HG03565 (cell line): ENCODE measurements at regions not wholly inside any gene's neighbourhood (a gene's known extent, or its start where the extent isn't known, plus 50 kb on each side); places are given as distances from the start of the nearest gene placed in this dataset.

Experiments
- ATAC-seq: cut with Tn5 transposase; IDR thresholded peaks from one replicate; pipeline ENCODE4 v1.9.1; 2021; ENCODE audit warnings: mild to moderate bottlenecking, moderate library complexity; ENCODE audit not compliant: unreplicated experiment

GRCh38 chr2:51734115-51734514 is 702.2 kb upstream of the NRXN1 start:
- no peak for ATAC-seq

DNA sequence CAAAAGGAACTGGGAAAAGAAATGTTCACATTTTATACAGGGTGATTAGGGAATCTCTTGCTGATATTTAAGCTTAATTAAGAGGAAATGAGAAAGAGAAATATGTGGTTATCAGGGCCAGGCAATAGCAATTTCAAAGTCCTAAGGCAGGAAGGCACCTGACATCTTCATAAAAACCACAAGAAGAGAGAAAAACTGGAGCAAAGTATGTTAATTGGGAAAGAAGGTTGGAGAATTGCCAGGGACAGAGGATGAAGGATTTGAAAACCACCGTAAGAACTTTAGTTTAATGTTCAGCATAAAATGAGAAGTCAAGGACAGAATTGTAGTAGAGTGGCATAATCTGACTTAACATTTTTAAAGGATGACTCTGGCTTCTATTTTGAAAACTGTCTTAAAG is 691.8 kb upstream of the NRXN1 start:
- no peak for ATAC-seq

DNA sequence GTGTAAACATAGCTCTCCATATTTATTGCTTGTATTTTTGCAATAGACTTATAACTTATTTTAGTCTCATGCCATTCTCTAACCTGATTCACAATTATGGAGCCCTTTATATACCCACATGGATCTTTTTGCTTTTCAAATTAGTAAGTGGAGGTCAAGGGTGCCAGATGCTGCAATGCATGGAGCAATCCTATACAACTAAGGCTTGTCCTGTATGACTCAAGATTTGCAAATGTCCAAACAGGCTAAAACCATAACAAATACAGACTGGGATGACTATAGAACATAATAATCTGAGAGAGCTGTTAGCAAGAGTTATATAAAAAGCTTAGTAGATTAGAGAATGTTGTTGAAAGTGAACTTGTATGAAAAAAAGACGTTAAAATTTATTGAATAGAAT is 690.4 kb upstream of the NRXN1 start:
- ATAC-seq: no peak

- ATAC-seq: no peak
These were observed 688.9 kb upstream of the NRXN1 start for GRCh38 chr2:51720826-51721225.

GRCh38 chr2:51718881-51719280 is 686.9 kb upstream of the NRXN1 start:
- no peak for ATAC-seq

- ATAC-seq: no peak
These were observed 685.4 kb upstream of the NRXN1 start for GRCh38 chr2:51717312-51717711.

- no peak for ATAC-seq
These were observed 679.8 kb upstream of the NRXN1 start for GRCh38 chr2:51711766-51712165.

DNA sequence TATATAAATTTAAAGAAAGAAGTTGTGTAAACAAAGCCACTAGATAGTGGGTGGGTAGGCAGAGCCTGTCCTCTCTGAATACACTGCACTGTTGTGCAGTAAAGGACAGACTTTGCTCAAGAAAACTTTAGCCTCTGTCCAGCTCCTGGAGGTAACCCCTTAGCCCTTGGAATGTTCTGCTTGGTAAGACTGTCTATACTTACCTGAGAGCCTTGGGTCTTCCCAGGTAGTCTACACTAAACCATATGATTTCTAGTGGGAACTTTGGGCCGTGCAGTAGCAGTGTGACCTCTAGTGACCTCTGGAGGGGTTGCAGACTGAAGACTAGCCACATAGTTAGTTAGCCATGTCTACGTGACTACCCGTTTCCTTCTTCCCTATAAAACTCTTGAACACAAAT is 678.3 kb upstream of the NRXN1 start:
- ATAC-seq: no peak

GRCh38 chr2:51707625-51708024 is 675.7 kb upstream of the NRXN1 start:
- no peak for ATAC-seq

DNA sequence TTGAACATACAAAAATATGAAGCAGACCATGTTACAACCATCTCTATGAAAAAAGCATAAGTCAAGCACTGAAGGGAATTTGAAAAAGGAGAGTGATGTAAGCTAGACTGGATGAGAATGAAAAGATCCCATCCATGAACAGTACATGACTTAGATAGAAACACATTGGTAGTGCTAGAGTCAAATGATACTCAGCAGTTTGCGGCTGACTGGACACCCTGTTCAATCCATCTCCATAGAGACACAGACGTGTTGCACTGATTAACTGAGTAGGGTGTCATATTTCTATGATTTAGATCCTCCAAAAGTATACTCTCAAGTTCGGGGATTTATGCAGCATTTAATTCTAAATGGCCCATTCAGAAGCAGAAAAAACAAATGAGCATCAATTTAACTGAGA is 674.3 kb upstream of the NRXN1 start:
- no peak for ATAC-seq

DNA sequence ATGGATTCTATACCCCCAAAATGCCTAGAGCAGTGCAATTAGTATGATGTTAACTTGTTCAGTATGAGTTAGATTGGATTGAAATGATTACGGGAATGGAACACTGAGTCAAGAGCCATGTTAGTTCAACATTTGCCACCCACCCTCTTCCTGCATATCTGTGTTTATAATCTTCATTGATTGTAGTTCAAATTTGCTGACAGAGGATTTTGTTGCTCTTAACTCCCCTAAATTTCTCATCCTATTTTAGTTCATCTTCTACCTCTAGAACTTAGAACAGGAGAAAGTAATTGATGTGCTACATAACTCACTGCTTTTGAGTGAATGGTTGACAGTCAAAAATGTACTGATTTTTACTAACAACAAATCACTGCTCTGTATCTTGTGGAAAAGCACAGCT is 673.5 kb upstream of the NRXN1 start:
- ATAC-seq: no peak

- no peak for ATAC-seq
These were observed 666.1 kb upstream of the NRXN1 start for GRCh38 chr2:51698021-51698420.

DNA sequence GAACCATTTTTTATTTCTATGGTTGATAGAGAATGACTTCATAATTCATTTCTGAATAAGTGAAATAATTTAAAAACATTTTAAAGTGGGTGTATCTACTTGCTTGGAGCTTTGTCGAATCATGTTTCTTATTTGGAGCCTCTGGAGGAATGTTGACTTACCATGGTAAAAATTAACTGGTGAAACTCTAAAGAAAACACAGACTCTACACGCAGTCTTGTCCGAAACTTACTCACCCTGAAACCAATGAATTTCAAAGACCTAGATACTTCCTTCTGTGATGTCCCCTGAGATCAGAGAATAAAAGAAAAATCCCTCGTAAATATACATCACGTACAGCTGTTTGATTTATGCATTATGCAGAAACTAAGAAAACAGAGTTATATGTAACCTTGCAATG is 665.2 kb upstream of the NRXN1 start:
- no peak for ATAC-seq

- no peak for ATAC-seq
These were observed 663.6 kb upstream of the NRXN1 start for GRCh38 chr2:51695531-51695930.

DNA sequence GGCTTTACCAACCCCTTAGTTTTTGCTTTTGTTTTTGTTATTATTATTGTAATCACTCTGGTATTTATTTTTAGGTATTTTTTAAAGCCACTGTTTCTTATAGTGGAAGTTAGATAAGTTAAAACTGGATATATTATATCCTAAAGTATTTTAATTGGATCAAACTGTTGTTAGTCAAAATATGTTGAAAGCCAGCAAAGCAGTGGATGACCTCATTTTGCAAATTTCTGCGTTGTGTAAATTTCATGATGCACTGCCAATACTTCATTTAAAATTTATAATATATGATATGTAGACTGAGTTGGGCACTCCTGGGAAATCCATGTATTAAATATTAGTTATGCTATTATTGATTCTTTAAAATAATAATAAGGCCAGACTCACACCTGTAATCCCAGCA is 661.7 kb upstream of the NRXN1 start:
- no peak for ATAC-seq

DNA sequence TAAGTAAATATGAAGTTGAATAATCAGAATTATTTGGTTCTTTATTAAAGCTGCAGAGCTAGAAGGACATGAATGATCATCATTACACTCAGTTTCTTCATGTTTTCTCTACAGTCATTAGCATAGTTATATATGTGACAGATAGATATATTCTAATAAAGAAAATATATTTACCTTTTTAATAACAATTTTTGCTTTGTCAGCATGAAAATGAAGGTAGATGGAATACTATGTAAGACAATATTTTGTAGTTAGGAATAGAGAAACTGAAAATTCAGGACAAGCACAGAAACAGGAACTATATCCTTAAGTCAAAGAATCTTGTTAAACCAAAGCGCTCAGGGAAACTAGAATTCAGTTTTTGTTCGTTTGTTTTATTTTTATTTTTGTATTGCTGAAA is 649.9 kb upstream of the NRXN1 start:
- no peak for ATAC-seq

- no peak for ATAC-seq
These were observed 641.7 kb upstream of the NRXN1 start for GRCh38 chr2:51673628-51674027.

- no peak for ATAC-seq
These were observed 635.7 kb upstream of the NRXN1 start for GRCh38 chr2:51667679-51668078.

GRCh38 chr2:51662187-51662586 is 630.3 kb upstream of the NRXN1 start:
- no peak for ATAC-seq

GRCh38 chr2:51657849-51658248 is 625.9 kb upstream of the NRXN1 start:
- ATAC-seq: no peak

GRCh38 chr2:51650769-51651168 is 618.8 kb upstream of the NRXN1 start:
- peak; percentile 78 for ATAC-seq

- ATAC-seq: no peak
These were observed 617.4 kb upstream of the NRXN1 start for GRCh38 chr2:51649366-51649765.

DNA sequence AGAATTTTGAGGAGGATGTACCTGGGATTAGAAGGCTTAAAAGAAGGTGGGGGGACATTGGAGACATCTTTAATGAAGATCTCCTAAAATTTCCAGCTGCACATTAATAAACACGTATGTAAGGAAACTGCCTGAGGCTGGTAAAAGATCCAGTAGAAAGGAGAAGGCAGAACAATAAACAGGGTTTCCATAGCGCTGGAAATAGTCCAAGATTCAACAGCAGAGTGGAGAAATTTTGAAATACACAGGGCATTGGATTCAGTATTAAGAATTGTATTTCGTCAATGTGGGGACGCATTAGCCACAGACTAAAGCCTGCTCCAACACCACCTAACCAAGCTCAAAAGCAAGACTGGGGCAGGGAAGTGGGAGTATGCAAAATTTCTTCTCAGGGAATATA is 606.9 kb upstream of the NRXN1 start:
- ATAC-seq: no peak

GRCh38 chr2:51633073-51633472 is 601.1 kb upstream of the NRXN1 start:
- ATAC-seq: no peak
